ENCODE measurements at regions not wholly inside any gene's neighbourhood (a gene's known extent, or its start where the extent isn't known, plus 50 kb on each side); places are given as distances from the start of the nearest gene placed in this dataset.

- Histone ChIP-seq H3K27ac (no peak overlapping the region), H3K27me3 (ENCODE audit: insufficient read depth, low read depth, severe bottlenecking) (peaks cover 42% of the 10 kb centered on the region), H3K9me3 (ENCODE audit: severe bottlenecking) (peaks cover 3% of the 10 kb centered on the region), H3K36me3 (no peaks in the 10 kb centered on the region), H3K4me3 (ENCODE audit: low read depth, low read length) (no peak overlapping the region)
- DNase-seq = no peak
- no peak for TF ChIP-seq CTCF (IDR thresholded peaks at IDR 0.05; ENCODE audit: low read depth, low read length)
These were observed 1347.2 kb upstream of the DDX18 start for GRCh38 chr2:116467243-116467642.

GRCh38 chr2:116477229-116477628, 1337.3 kb upstream of the DDX18 start:
- Histone ChIP-seq H3K9me3 (ENCODE audit: severe bottlenecking) (no peaks in the 10 kb centered on the region), H3K4me3 (ENCODE audit: low read depth, low read length) (no peak overlapping the region), H3K27me3 (ENCODE audit: insufficient read depth, low read depth, severe bottlenecking) (peaks cover 46% of the 10 kb centered on the region), H3K36me3 (no peaks in the 10 kb centered on the region), H3K27ac (no peak overlapping the region)
- TF ChIP-seq CTCF (IDR thresholded peaks at IDR 0.05; ENCODE audit: low read depth, low read length) = no peak
- no peak for DNase-seq

- TF ChIP-seq CTCF (IDR thresholded peaks at IDR 0.05; ENCODE audit: low read depth, low read length) = no peak
- Histone ChIP-seq H3K36me3 (no peaks in the 10 kb centered on the region), H3K9me3 (ENCODE audit: severe bottlenecking) (no peaks in the 10 kb centered on the region), H3K27ac (no peak overlapping the region), H3K27me3 (ENCODE audit: insufficient read depth, low read depth, severe bottlenecking) (peaks cover 15% of the 10 kb centered on the region), H3K4me3 (ENCODE audit: low read depth, low read length) (no peak overlapping the region)
- DNase-seq = no peak
These were observed 1327.2 kb upstream of the DDX18 start for GRCh38 chr2:116487336-116487735.

- H3K9me3 ChIP-seq (ENCODE audit: severe bottlenecking) = no peaks in the 10 kb centered on the region
- DNase-seq = no peak
- no peaks in the 10 kb centered on the region for H3K36me3 ChIP-seq
- TF ChIP-seq CTCF (IDR thresholded peaks at IDR 0.05; ENCODE audit: low read depth, low read length) = no peak
- H3K27me3 ChIP-seq (ENCODE audit: insufficient read depth, low read depth, severe bottlenecking) = peaks cover 26% of the 10 kb centered on the region
- H3K27ac ChIP-seq = no peak overlapping the region
- H3K4me3 ChIP-seq (ENCODE audit: low read depth, low read length) = no peak overlapping the region
These were observed 1325.2 kb upstream of the DDX18 start for GRCh38 chr2:116489292-116489691.

GRCh38 chr2:116489944-116490343, 1324.5 kb upstream of the DDX18 start:
- H3K36me3 ChIP-seq = no peaks in the 10 kb centered on the region
- H3K27ac ChIP-seq = no peak overlapping the region
- H3K27me3 ChIP-seq (ENCODE audit: insufficient read depth, low read depth, severe bottlenecking) = peaks cover 27% of the 10 kb centered on the region
- no peak for TF ChIP-seq CTCF (IDR thresholded peaks at IDR 0.05; ENCODE audit: low read depth, low read length)
- no peak for DNase-seq
- no peak overlapping the region for H3K4me3 ChIP-seq (ENCODE audit: low read depth, low read length)
- H3K9me3 ChIP-seq (ENCODE audit: severe bottlenecking) = no peaks in the 10 kb centered on the region

GRCh38 chr2:116490511-116491145, 1323.9 kb upstream of the DDX18 start:
- no peak overlapping the region for H3K4me3 ChIP-seq (ENCODE audit: low read depth, low read length)
- no peaks in the 10 kb centered on the region for H3K9me3 ChIP-seq (ENCODE audit: severe bottlenecking)
- H3K36me3 ChIP-seq = no peaks in the 10 kb centered on the region
- peaks cover 27% of the 10 kb centered on the region for H3K27me3 ChIP-seq (ENCODE audit: insufficient read depth, low read depth, severe bottlenecking)
- DNase-seq = no peak
- no peak for TF ChIP-seq CTCF (IDR thresholded peaks at IDR 0.05; ENCODE audit: low read depth, low read length)
- no peak overlapping the region for H3K27ac ChIP-seq

Data from WERI-Rb-1 (cell line).